ENCODE measurements at regions not wholly inside any gene's neighbourhood (a gene's known extent, or its start where the extent isn't known, plus 50 kb on each side); places are given as distances from the start of the nearest gene placed in this dataset.

DNA sequence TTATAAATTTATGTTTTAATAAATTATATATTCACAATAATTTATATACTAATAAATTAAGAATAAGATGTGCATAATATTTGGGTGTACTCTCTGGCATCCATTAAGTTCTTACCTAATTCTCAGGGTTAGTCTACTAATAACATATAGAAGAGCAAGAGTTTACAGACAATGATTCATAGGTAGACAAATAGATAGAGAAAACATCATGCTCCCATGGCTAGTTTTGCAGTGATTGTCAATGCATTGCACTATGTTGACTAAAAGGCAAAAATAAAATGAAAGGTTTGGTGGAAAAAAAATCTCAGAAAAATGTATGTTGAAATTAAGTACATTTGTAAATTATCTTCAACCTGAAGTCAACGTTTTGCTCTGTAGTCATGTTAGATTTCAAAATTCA is 606.0 kb downstream of the KCTD8 start:
- Histone ChIP-seq H3K4me3 (ENCODE audit: control insufficient read depth in 2 of 3, extremely low read depth in 1 of 3, insufficient read depth in 2 of 3, low read depth in 1 of 3, low read length in 3 of 3) (no peak overlapping the region), H3K79me2 (ENCODE audit: control insufficient read depth, insufficient read depth, low read length) (no peaks in the 10 kb centered on the region), H3K36me3 (ENCODE audit: control insufficient read depth in 2 of 2, extremely low read depth in 1 of 2, insufficient read depth in 2 of 2, low read length in 2 of 2) (no peaks in the 10 kb centered on the region), H3K9me1 (ENCODE audit: control insufficient read depth, extremely low read depth, insufficient read depth, low read length) (no peaks in the 10 kb centered on the region), H3K9ac (ENCODE audit: control insufficient read depth, extremely low read depth, insufficient read depth, low read length) (no peak overlapping the region), H3K27me3 (ENCODE audit: control insufficient read depth, extremely low read depth, insufficient read depth, low read length) (no peaks in the 10 kb centered on the region), H2AFZ (ENCODE audit: control insufficient read depth, low read length) (no peak overlapping the region), H3K4me1 (ENCODE audit: control insufficient read depth, extremely low read depth, insufficient read depth, low read length) (no peaks in the 10 kb centered on the region), H3K4me2 (ENCODE audit: control insufficient read depth, extremely low read depth, insufficient read depth, low read depth, low read length) (no peak overlapping the region), H4K20me1 (ENCODE audit: control insufficient read depth, extremely low read depth, insufficient read depth, low read length) (no peaks in the 10 kb centered on the region), H3K27ac (ENCODE audit: control insufficient read depth, insufficient read depth, low read length) (no peak overlapping the region), H3K9me3 (ENCODE audit: control insufficient read depth, low read depth, low read length) (no peaks in the 10 kb centered on the region)
- dilution Hi-C loops (cut with MboI; ENCODE audit: extremely low pct_ligation_motif_present, low sequenced_read_pairs): no loop called here
- DNase-seq (ENCODE audit: low read depth, low spot score) (no peak), FAIRE-seq (no peak)
- TF ChIP-seq EZH2 (IDR thresholded peaks at IDR 0.05; ENCODE audit: low read length): no peak
- TF ChIP-seq, protein P1, sequence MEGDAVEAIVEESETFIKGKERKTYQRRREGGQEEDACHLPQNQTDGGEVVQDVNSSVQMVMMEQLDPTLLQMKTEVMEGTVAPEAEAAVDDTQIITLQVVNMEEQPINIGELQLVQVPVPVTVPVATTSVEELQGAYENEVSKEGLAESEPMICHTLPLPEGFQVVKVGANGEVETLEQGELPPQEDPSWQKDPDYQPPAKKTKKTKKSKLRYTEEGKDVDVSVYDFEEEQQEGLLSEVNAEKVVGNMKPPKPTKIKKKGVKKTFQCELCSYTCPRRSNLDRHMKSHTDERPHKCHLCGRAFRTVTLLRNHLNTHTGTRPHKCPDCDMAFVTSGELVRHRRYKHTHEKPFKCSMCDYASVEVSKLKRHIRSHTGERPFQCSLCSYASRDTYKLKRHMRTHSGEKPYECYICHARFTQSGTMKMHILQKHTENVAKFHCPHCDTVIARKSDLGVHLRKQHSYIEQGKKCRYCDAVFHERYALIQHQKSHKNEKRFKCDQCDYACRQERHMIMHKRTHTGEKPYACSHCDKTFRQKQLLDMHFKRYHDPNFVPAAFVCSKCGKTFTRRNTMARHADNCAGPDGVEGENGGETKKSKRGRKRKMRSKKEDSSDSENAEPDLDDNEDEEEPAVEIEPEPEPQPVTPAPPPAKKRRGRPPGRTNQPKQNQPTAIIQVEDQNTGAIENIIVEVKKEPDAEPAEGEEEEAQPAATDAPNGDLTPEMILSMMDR (optimal IDR thresholded peaks at IDR 0.05 in 1 of 3, IDR thresholded peaks at IDR 0.05 in 1 of 3, conservative IDR thresholded peaks at IDR 0.05 in 1 of 3; ENCODE audit: extremely low read depth in 1 of 3, insufficient read depth in 2 of 3, low read length in 3 of 3): no peak

DNA sequence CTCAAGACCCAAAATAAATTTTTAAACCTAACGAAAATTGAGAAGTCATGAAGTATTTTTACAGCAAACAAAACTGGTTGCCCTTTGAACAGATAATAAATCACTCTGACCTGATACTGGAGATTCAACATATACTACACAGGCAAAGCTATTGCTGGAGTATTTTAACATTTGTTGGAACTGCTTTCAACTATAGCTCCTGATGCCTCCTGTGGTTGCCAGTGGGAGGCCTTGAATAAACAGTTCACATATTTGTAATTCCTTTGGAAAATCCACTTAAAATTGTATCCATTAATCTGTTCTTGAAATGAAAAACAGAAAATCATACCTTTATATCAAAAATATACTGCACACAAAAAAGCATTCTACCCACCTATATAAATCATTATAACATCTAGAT is 605.1 kb downstream of the KCTD8 start:
- no peak overlapping the region for H3K9ac ChIP-seq (ENCODE audit: control insufficient read depth, extremely low read depth, insufficient read depth, low read length)
- no peak overlapping the region for H3K27ac ChIP-seq (ENCODE audit: control insufficient read depth, insufficient read depth, low read length)
- DNase-seq (ENCODE audit: low read depth, low spot score) (no peak), FAIRE-seq (no peak)
- no peaks in the 10 kb centered on the region for H3K36me3 ChIP-seq (ENCODE audit: control insufficient read depth in 2 of 2, extremely low read depth in 1 of 2, insufficient read depth in 2 of 2, low read length in 2 of 2)
- no peak overlapping the region for H3K4me2 ChIP-seq (ENCODE audit: control insufficient read depth, extremely low read depth, insufficient read depth, low read depth, low read length)
- no peaks in the 10 kb centered on the region for H3K4me1 ChIP-seq (ENCODE audit: control insufficient read depth, extremely low read depth, insufficient read depth, low read length)
- H3K4me3 ChIP-seq (ENCODE audit: control insufficient read depth in 2 of 3, extremely low read depth in 1 of 3, insufficient read depth in 2 of 3, low read depth in 1 of 3, low read length in 3 of 3): no peak overlapping the region
- H3K9me3 ChIP-seq (ENCODE audit: control insufficient read depth, low read depth, low read length): no peaks in the 10 kb centered on the region
- no peak overlapping the region for H2AFZ ChIP-seq (ENCODE audit: control insufficient read depth, low read length)
- no peaks in the 10 kb centered on the region for H3K9me1 ChIP-seq (ENCODE audit: control insufficient read depth, extremely low read depth, insufficient read depth, low read length)
- dilution Hi-C loops (cut with MboI; ENCODE audit: extremely low pct_ligation_motif_present, low sequenced_read_pairs): no loop called here
- no peaks in the 10 kb centered on the region for H3K79me2 ChIP-seq (ENCODE audit: control insufficient read depth, insufficient read depth, low read length)
- no peaks in the 10 kb centered on the region for H3K27me3 ChIP-seq (ENCODE audit: control insufficient read depth, extremely low read depth, insufficient read depth, low read length)
- no peaks in the 10 kb centered on the region for H4K20me1 ChIP-seq (ENCODE audit: control insufficient read depth, extremely low read depth, insufficient read depth, low read length)
- TF ChIP-seq, protein P1 (optimal IDR thresholded peaks at IDR 0.05 in 1 of 3, IDR thresholded peaks at IDR 0.05 in 1 of 3, conservative IDR thresholded peaks at IDR 0.05 in 1 of 3; ENCODE audit: extremely low read depth in 1 of 3, insufficient read depth in 2 of 3, low read length in 3 of 3): no peak
- no peak for TF ChIP-seq EZH2 (IDR thresholded peaks at IDR 0.05; ENCODE audit: low read length)

Measured in keratinocyte (primary cell).